HG03045 (cell line): ENCODE measurements at regions not wholly inside any gene's neighbourhood (a gene's known extent, or its start where the extent isn't known, plus 50 kb on each side); places are given as distances from the start of the nearest gene placed in this dataset.
"Not testable (repeated sequence)": the region's sequence is repeated elsewhere in the genome, so short reads cannot be mapped to it uniquely, and the experiment has no call there.

Experiments
- ATAC-seq: cut with Tn5 transposase; IDR thresholded peaks from one replicate; pipeline ENCODE4 v1.9.1; 2021; ENCODE audit warnings: mild to moderate bottlenecking, moderate library complexity; ENCODE audit not compliant: unreplicated experiment

DNA sequence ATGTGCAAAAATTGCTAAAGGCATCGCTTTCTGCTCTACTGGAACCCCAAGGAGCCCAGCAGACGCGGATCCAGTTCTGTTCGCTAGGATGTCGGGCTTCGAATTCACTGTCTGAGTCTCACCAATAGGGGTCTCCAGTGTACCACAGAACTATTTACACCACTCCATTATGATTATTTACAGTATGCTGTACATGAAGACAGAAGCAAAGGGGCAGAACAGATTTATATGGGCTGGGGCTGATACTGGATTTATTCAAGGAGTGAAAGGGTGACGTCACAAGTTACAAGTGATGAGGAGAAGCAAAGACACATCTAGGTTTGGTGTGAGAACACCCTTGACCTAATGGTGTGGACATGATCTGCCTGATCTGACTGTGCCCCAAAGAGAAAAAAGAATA, 185.3 kb upstream of the ATP5MC3 start:
- peak; percentile 59 for ATAC-seq

DNA sequence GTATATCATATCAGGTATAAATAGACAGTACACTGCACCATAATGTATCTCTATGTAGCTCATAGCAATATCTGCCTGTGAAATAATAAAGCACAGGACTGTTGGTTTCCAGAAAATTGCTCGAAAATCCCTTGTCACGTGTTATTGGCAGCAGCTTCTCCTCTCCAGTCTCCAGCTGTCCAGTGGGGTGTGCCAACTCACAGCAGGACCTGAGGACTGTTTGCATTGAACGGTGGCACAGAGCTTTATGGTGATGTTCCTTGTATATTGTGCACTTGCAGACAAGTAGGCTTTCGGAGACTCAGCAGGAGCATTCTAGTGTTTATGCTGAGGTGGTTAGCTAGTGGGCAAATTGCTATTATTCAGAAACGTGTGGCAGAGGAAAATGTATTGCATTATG, 182.2 kb upstream of the ATP5MC3 start:
- ATAC-seq = no peak

DNA sequence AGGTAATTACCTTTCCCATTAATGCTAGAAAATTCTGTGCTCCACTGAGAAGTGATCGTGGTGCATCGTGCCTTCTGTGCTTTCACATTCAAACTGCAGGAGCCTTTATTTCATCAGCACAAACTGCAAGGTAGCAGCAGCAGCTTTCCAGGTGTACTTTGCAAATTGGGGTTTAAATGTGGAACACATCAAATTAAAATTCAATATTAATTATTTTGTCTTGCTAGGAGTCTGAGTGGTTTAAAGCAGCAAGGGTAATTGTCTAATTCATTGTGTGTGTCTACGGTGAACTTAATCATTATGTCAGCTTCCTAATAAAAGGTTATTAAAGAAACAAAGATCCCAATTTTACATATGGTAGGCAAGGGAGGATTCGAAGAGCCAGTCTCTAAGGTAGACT, 180.8 kb upstream of the ATP5MC3 start:
- no peak for ATAC-seq

DNA sequence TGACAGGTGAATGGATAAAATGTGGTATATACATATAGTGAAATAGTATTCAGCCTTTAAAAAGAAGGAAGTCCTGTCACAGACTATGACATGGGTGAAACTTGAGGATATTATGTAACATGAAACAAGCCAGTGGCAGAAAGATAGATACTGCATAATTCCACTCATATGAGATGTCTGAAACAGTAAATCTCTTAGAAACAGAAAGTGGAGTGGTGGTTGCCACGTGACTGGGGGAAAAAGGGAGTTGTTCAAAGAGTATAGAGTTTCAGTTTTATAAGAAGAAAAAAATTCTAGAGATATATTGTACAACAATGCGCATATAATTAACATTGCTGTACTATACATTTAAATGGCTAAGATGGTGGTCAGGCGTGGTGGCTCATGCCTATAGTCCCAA, 178.2 kb upstream of the ATP5MC3 start:
- ATAC-seq = no peak

DNA sequence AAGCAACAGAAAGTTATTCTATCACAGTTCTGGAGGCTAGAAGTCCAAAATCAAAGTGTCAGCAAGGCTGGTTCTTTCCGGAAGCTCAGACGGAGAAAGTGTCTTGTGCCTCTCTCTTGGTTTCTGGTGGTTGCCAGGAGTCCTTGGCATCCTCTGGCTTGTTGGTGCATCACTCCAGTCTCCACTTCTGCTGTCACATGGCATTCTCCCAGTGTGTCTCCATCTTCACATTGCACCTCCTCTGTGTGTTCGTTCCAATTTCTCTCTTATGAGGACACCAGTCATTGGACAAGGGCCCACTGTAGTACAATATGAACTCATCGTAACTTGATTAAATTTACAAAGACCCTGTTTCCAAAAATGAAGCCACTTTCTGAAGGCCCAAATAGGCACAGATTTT, 175.4 kb upstream of the ATP5MC3 start:
- ATAC-seq = no peak

DNA sequence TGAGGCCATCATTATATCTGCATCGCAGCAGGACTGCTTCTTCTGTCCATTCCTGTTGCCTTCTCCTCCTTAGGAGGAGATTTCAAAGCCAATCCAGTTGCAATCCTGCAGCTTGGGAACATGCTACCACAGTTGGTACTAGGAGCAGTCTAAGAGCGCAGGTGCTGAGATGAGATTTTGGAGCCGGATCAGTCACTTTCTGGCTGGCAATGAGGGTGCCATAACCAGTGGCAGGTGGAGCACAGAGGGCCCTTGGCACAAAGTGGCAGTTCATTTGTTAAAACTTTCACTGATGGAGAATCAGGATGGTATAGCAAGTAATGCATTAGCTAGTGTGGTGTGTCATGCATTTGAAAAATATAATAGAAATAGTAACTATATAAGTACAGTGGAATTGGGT, 173.7 kb upstream of the ATP5MC3 start:
- no peak for ATAC-seq

DNA sequence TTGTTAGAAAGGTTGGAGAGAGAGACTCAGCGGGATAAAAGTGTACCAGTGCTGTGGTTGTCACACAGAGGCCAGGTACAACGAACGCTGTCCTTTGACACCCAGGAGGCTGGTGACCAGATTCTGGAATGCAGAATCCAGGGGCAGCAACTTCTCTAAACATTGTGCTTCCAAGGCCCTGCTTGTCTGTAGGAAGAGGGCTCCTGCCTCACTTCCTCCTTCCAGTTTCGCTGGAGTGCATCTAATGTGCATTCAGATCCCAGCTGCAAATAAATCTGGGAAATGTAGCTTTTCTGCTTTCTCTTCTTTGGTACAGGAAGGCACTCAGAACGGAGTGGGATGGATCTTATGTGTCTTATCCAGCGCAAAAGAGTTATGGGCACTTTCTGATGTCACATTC, 171.8 kb upstream of the ATP5MC3 start:
- no peak for ATAC-seq

DNA sequence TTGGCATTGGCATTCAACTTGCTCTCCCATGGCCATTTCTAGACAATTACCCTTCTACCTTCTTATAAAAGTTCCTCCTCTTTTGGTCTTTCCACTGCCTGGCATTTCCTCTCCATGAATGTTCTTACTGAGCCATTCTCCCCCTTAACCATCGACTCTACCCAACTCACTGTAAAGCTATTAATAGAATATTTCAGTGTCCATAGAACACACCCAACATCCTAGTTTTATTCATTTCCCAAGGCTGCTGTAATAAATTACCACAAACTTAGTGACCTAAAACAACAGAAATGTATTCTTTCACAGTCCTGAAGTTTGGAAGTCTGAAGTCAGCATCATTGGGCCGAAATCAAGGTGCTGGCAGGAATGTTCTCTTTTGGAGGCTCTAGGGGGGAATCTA, 170.0 kb upstream of the ATP5MC3 start:
- no peak for ATAC-seq

DNA sequence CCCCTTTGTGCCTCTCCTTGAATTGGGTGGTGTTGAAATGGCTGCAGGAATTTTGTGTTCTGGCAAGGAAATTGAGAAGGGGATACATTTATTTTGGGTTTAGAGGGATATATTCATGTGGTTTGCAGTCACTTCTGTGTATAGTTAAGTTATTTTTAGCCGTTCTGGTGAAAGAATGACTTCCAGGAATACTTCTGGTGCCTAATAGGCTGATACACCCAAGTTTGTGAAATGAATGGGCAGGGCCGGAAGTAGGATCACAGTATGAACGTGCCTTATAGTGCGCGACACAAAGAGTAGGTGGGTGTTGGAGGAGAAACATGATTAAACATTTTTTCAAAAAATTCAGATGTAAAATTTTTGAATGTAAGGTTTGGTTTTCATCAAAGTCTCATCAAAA, 168.6 kb upstream of the ATP5MC3 start:
- ATAC-seq = no peak

DNA sequence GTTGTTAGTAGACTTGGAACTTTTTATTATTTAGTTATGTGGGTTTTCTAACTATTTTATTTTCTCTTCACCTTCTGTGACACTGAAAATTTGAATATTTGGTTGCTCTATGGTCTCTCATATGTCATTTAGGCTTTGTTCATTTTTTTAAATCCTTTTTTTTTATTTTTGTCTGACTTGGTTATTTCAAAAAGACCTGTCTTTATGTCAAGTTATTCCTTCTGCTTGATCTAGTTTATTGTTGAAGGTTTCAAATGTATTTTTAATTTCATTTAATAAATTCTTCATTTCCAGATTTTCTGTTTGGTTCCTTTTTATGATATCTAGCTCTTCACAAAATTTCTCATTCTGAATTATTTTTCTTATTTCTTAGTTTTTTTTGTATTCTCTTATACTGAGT, 160.6 kb upstream of the ATP5MC3 start:
- no peak for ATAC-seq

DNA sequence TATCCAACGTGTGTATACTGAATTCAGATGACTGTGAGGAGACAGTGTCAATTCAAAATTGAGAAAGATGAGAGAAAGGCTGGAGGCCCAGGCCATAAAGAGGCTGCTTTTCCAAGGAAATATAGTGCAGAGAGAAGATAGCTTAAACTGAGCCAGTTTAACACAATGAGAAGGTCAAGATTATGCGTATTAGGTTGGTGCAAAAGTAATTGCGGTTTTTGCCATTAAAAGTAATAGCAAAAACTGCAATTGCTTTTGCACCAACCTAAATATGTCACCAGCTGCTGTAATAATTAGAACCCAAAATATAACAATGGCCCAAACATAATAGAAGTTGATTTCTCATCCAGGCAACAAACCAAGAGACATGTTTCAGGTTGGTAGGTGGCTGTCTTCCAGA, 148.7 kb upstream of the ATP5MC3 start:
- no peak for ATAC-seq

DNA sequence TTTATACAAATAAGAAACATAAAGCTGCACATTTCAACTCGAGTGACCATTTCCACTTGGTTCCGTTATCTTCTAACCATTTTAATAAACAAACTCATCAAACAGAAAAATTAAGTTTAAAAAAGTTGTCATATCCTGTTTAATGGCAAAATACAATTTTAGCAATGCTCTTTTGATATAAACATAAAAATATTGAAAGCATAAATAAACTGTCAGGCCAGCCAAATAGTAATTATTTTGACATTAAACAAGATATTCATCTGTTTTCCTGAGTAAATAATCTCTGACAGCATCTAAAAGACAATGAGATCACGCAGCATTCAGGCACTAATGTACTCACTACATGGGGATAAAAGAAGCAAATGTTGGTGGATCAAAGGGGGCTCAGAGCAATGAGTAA, 145.3 kb upstream of the ATP5MC3 start:
- no peak for ATAC-seq

DNA sequence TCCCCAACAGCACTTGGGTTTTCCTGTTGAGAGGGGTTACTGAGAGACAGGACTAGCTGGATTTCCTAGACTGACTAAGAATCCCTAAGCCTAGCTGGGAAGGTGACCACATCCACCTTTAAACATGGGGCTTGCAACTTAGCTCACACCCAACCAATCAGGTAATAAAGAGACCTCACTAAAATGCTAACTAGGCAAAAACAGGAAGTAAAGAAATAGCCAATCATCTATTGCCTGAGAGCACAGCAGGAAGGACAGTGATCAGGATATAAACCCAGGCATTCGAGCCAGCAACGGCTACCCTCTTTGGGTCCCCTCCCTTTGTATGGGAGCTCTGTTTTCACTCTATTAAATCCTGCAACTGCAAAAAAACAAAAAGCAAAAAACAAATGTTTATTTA, 144.7 kb upstream of the ATP5MC3 start:
- not testable (repeated sequence) for ATAC-seq

DNA sequence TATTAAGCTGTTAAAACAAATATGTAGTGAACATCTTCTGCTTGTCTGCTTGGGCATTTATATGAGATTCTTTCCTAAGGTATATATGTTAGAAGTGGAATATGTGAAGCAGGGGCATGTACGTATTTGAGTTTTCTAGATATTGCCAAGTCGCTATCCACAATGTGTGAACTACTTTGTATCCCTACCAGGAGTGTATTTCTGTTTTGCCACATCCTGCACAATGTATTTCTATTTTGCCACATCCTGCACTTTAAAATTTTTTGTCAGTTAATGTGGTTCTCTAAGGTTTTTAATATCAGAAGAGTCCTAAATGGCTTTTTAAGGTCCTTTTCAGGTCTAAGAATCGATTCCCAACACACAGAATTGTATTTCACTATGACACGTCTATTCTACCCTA, 141.7 kb upstream of the ATP5MC3 start:
- no peak for ATAC-seq

DNA sequence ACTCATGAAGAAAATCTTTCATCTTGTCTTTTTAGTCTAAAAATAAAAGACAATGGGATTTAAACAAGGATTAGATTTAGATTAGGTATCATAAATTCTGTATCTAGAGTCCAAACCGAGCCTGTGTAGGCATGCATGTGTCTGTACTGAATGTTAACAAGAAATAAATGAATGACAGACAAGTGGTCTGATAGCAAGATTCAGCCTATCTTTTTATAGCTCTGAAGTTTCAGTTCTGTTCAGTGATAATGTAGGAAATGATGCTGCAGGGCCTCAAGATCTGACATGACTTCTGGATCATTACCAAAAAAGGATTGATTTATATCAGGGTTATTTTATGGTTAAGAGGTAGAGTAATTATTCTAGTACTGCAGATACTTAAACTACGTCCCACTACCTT, 137.0 kb upstream of the ATP5MC3 start:
- no peak for ATAC-seq

DNA sequence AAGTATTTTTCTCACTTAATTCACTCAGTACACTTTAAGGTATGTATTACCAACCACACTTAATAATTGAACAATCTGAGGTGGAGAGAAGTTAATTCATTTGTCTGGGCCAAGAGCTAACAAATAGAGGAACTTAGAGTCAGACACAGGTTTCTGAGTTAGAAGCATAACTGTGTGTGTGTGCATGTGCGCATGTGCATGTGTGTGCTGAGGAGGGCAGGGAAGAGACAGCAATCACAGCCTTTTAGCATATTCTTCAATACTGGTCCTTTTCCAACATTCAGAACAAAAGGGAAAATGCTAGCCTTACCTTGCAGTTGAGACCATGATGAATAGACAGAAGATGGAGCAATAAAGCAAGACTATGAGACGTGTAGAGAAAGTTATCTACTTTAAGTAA, 136.2 kb upstream of the ATP5MC3 start:
- ATAC-seq = no peak

DNA sequence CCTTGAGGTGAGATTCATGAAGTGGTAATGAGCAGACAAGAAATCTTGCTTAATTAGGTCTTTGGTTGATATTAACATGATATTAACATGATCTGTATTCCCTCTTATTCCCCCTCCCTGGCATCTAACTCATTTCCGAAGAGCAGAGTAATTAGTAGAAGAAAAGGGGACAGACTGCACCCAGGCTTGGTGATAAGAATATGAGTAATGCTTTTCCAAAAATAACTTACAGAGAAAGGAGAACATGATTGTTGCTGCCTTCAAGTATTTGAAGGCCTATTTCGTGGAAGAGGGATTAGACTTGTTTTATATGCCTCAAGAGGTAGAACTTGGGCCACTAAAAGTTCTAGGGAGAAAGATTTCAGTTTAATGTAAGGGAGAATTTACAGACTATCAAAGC, 130.6 kb upstream of the ATP5MC3 start:
- no peak for ATAC-seq

DNA sequence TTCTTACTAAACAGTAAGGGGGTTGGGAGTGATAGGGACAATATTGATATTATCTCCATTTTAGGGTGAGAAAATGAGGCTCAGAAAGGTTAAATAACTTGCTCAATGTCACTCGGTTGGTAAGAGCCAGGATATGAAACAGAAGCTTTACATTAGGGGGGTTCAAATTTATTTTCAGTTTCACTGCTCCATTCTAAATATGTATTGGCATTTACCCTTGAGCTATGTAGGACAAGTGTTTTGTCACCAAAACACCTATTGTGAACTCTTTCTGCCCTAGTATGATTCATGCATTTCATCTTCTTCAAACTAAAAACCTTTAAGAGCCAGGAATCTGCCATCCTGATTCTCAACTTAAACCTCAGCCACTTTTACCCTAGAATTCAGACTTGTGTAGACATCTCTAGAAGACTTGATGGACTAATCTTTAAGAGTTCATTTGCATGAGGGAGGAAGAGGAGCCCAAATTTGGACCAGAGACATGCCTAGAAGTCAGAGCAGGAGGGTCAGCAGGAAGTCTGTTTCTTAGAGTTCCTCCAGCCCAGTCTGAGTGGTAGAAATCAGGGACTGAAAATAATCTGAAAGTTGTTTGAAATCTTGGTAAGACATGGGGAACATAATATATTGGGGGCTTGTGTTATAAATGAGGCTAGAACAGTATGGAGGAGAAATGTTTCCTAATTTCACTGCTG, 129.4 kb upstream of the ATP5MC3 start:
- no peak for ATAC-seq

DNA sequence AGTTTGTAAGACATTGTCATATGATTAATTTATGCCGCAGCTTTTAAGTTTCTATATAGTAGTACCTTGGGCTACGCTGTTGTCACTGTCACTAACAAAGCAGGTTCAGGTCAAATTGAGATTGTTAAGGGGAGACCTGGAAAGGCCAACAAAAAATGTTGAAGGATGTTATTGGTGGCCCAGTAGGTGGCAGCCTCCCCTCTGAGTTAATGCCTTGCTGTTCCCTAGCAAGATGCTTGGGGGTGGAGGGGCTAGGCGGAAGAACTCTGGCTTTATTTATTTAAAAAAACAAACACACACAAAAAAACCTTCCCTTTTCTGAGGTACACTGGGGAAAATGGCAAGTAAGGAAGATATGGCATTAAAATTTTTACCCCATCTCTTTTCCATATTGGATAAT, 128.3 kb upstream of the ATP5MC3 start:
- no peak for ATAC-seq

DNA sequence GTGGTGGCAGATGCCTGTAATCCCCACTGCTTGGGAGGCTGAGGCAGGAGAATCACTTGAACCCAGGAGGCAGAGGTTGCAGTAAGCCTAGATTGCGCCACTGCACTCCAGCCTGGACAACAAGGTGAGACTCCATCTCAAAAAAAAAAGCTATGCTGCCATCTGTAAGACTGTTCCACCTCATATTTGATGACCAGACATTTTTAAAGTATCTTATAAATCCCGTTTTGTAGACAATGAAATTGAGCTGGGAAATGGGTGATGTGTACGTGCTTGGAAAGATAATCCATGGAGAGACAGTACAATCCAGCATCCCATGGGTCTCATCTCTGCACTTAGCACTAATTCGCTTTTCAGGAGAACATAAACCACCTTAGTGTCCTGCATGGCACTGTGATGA, 126.5 kb upstream of the ATP5MC3 start:
- ATAC-seq = no peak

DNA sequence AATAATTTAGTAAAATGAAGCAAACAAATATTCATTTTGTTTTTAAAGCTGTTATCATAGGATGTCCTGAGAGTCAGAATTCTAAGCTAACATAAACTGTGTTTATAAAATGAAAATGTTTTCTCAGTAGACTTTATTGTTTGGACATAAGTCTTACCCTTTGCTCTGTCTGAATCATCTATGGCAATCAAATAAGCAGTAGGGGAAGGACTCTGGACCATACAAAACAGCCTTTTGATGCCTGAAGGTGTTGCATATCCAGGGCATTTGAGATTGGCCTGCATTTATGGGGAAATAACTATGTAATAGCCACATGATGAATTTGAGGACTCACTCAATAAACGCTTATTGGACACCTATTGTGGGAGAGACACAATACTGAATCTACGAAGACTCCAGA, 123.0 kb upstream of the ATP5MC3 start:
- no peak for ATAC-seq

DNA sequence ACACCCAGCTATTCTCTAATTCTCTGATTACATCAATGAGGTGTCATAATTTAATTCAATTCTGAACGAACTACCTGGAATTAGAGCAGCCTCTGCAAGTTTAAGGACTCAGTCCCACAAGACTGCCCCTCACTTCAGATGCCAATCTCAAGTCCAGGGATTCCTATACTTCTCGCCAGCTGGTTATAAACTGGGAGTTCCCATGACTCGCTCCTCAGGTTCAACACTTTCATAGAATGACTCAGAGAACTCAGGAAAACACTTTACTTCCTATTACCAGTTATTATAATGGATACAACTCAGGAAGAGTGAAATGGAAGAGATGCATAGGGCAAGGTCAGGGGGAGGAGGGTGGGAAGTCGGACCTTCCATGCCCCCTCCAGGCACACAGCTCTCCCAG, 112.3 kb upstream of the ATP5MC3 start:
- ATAC-seq = no peak

DNA sequence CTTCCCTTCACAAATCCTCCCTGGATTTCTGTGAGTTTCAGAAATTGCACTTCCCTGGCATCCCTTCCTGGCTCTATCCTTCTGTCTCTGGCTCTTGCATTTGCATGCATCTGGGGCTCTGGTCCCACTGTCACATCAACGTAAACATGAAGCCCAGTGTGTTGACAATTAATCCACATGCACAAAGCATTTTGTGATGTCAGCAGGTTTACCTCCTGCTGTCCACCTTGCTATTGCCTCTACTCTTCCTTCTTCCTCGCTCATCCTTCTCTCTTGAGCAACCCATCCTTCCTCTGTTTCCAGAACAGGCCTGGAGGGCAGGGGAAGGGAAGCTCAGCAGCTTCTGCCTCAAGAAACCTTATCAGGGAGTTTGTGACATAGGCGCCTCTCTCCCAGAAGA, 111.7 kb upstream of the ATP5MC3 start:
- ATAC-seq = no peak

DNA sequence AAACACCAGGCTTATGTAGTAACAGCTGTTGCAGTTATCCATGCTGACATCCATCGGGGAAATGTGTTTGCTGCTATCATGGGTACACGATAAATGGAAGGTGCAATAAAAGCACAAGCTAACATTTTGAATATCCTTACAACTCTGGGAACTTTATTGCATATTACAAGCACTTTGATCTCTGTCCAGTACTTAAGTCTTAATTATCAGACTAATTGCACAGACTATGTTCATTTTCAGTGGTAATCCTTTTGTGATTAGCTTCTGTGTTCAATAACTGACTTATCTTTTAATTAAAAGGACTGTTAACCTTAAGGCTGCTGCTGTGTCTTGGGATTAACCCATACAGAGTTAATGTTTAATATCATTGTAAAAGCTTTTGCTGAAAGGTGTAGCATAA, 101.4 kb upstream of the ATP5MC3 start:
- ATAC-seq = no peak
